Peyer's patch (tissue), 4 donors: ENCODE measurements at regions not wholly inside any gene's neighbourhood (a gene's known extent, or its start where the extent isn't known, plus 50 kb on each side); places are given as distances from the start of the nearest gene placed in this dataset.

ENCODE experiments used
- CTCF ChIP-seq, 6 experiments: fragments of 450-650 bp in 4 of 6; fragments of 200-600 bp in 2 of 6; sonication (generic) in 1 of 6; IDR thresholded peaks; one replicate each; pipeline ENCODE4 v1.5.1; 2017 to 2019; ENCODE audit warnings: antibody characterized with exemption in 6 of 6, mild to moderate bottlenecking in 3 of 6, moderate library complexity in 1 of 6
- POLR2A ChIP-seq, 2 donors: fragments of 450-650 bp; IDR thresholded peaks; one replicate each; pipeline ENCODE4 v1.5.1; 2017; ENCODE audit warnings: antibody characterized with exemption in 2 of 2, mild to moderate bottlenecking in 2 of 2, moderate library complexity in 2 of 2

- TF ChIP-seq CTCF (IDR thresholded peaks at IDR 0.05) (no peak), POLR2A (IDR thresholded peaks at IDR 0.05) (no peak)
Measured at GRCh38 chr2:234250926-234251325, 200.4 kb downstream of the SPP2 start.
